HL-60 (cell line): ENCODE measurements at regions not wholly inside any gene's neighbourhood (a gene's known extent, or its start where the extent isn't known, plus 50 kb on each side); places are given as distances from the start of the nearest gene placed in this dataset.

ENCODE experiments used
- CTCF ChIP-seq: IDR thresholded peaks from one replicate; pipeline ENCODE4 v1.5.1; 2011; ENCODE audit warnings: low read length, control low read depth, inconsistent platforms; ENCODE audit not compliant: insufficient read depth
- GABPA ChIP-seq: IDR thresholded peaks from 2 replicates; pipeline ENCODE4 v1.6.1; 2012; ENCODE audit warnings: low read depth
- POLR2AphosphoS5 ChIP-seq: IDR thresholded peaks from 2 replicates; pipeline ENCODE4 v1.6.1; 2012; ENCODE audit warnings: low read depth

- TF ChIP-seq CTCF: no peak
- TF ChIP-seq GABPA: no peak
- TF ChIP-seq POLR2AphosphoS5: no peak
Observed at GRCh38 chr13:73224703-73225102, 165.9 kb downstream of the KLF5 start.
